ENCODE measurements at regions not wholly inside any gene's neighbourhood (a gene's known extent, or its start where the extent isn't known, plus 50 kb on each side); places are given as distances from the start of the nearest gene placed in this dataset.

GRCh38 chr12:125320177-125320576 is 254.9 kb downstream of the AACS start:
- 74 to 82% (median 77%) methylated on average over 6 of the region's 6 CpGs for WGBS, 4 donors
- H3K27ac ChIP-seq = no peak overlapping the region
- H3K27me3 ChIP-seq = peaks cover 4% of the 10 kb centered on the region
- no peaks in the 10 kb centered on the region for H3K36me3 ChIP-seq (replicated peaks in 1 of 2)
- TF ChIP-seq, protein P1, sequence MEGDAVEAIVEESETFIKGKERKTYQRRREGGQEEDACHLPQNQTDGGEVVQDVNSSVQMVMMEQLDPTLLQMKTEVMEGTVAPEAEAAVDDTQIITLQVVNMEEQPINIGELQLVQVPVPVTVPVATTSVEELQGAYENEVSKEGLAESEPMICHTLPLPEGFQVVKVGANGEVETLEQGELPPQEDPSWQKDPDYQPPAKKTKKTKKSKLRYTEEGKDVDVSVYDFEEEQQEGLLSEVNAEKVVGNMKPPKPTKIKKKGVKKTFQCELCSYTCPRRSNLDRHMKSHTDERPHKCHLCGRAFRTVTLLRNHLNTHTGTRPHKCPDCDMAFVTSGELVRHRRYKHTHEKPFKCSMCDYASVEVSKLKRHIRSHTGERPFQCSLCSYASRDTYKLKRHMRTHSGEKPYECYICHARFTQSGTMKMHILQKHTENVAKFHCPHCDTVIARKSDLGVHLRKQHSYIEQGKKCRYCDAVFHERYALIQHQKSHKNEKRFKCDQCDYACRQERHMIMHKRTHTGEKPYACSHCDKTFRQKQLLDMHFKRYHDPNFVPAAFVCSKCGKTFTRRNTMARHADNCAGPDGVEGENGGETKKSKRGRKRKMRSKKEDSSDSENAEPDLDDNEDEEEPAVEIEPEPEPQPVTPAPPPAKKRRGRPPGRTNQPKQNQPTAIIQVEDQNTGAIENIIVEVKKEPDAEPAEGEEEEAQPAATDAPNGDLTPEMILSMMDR (IDR thresholded peaks at IDR 0.05) = no peak
- TF ChIP-seq POLR2A (IDR thresholded peaks at IDR 0.05) = no peak
- no peak overlapping the region for H3K4me3 ChIP-seq
- H3K9me3 ChIP-seq (replicated peaks in 1 of 3) = no peaks in the 10 kb centered on the region
- no peak for DNase-seq
- intact Hi-C loops (cut with DNase I) = no loop called here
- H3K4me1 ChIP-seq (replicated peaks in 1 of 2) = no peaks in the 10 kb centered on the region

DNA sequence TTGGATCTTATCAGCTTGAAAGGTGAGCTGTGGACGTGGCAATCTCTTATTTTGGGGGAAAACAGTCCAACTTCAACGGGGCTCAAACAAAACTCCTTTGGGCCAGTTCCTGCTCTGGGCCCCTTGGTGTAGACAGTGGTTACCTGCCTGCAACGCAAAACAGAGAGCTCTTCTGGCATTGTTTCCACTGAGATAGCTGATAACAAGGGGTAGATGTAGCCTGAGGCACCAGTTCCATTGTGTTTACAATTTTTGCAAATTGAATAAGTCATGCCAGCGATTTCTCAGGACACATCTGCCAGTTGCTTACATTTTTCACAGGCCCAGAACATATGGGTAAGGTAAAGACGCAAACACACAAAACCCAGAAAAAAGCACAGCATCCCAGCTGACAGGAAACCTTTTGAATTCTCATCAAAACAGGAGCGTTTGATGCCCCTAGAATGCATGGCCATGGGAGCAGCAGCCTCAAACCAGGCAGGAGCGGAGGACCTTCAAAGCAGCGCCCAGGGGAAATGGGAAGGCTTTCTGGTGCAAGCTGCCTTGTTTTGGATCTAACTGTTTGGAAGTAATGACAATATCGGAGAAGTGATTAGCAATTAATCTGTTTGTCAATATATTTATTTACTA is 259.7 kb downstream of the AACS start:
- 56 to 76% (median 63%) methylated on average over 9 of the region's 9 CpGs for WGBS, 4 donors
- H3K9me3 ChIP-seq (replicated peaks in 1 of 3) = no peaks in the 10 kb centered on the region
- intact Hi-C loops (cut with DNase I) = no loop called here
- no peak overlapping the region for H3K27ac ChIP-seq
- H3K27me3 ChIP-seq = peaks cover 14% of the 10 kb centered on the region
- TF ChIP-seq, protein P1 (IDR thresholded peaks at IDR 0.05) = no peak
- TF ChIP-seq POLR2A (IDR thresholded peaks at IDR 0.05) = no peak
- no peak overlapping the region for H3K4me3 ChIP-seq
- no peaks in the 10 kb centered on the region for H3K4me1 ChIP-seq (replicated peaks in 1 of 2)
- no peaks in the 10 kb centered on the region for H3K36me3 ChIP-seq (replicated peaks in 1 of 2)
- DNase-seq = no peak

GRCh38 chr12:125329239-125330102 is 264.2 kb downstream of the AACS start:
- Histone ChIP-seq H3K4me3 (no peak overlapping the region), H3K27me3 (peaks cover 14% of the 10 kb centered on the region), H3K4me1 (replicated peaks in 1 of 2) (peaks cover 0 to 4% of the 10 kb centered on the region in 2 donors), H3K27ac (no peak overlapping the region), H3K9me3 (replicated peaks in 1 of 3) (no peaks in the 10 kb centered on the region), H3K36me3 (replicated peaks in 1 of 2) (no peaks in the 10 kb centered on the region)
- intact Hi-C loops (cut with DNase I) = no loop called here
- no peak for TF ChIP-seq POLR2A (IDR thresholded peaks at IDR 0.05)
- TF ChIP-seq, protein P1 (IDR thresholded peaks at IDR 0.05) = no peak
- 71 to 77% (median 74%) methylated on average over 16 of the region's 16 CpGs for WGBS, 4 donors
- no peak for DNase-seq

DNA sequence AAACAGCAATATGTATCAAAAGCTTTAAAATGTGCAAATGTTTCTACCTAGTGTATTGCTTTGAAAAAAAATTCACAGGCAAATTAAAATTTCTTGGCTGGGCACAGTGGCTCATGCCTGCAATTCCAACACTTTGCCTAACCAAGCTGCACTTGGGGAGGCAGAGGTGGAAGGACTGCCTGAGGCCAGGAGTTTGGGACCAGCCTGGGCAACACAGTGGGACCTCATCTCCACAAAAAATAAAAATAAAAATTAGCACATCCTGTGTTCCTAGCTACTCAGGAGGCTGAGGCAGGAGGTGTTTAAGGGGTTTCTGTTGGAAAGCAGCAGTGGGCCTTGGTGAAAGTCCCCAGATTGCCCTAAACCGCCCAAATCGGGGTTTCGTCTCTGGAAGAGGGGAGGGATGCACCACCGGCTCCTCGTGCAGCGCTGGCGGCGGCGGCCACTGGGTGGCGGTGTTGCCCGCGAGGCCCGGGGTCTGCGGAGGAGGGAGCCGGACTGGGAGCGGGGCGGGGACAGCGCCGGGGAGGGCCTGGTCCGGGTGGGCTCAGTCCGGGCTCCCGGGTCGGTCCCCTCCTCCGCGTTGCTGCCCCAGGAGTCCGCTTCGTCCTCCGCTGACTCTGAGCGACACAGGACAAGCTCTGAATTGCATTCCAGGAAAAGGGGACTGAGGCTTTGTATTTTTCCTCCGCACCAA is 265.6 kb downstream of the AACS start:
- intact Hi-C loops (cut with DNase I) = no loop called here
- TF ChIP-seq, protein P1 (IDR thresholded peaks at IDR 0.05) = peak; percentile 44 to 86 (median 73)
- no peak for TF ChIP-seq POLR2A (IDR thresholded peaks at IDR 0.05)
- peak; percentile 31 to 69 (median 58) for DNase-seq
- WGBS, 4 donors = 0 to 1% (median 0%) methylated on average over 4 to 30 of the region's 30 CpGs
- H3K27me3 ChIP-seq = peaks cover 14% of the 10 kb centered on the region
- peak overlapping the region in 2 of 4 donors; percentile 5 to 48 for H3K4me3 ChIP-seq
- H3K27ac ChIP-seq = no peak overlapping the region
- H3K9me3 ChIP-seq (replicated peaks in 1 of 3) = no peaks in the 10 kb centered on the region
- peaks cover 0 to 4% of the 10 kb centered on the region in 2 donors for H3K4me1 ChIP-seq (replicated peaks in 1 of 2)
- H3K36me3 ChIP-seq (replicated peaks in 1 of 2) = no peaks in the 10 kb centered on the region

All from adrenal gland (tissue), 9 donors.